Lung microvascular endothelial cell (primary cell): ENCODE measurements at regions not wholly inside any gene's neighbourhood (a gene's known extent, or its start where the extent isn't known, plus 50 kb on each side); places are given as distances from the start of the nearest gene placed in this dataset.

ENCODE experiments used
- DNase-seq, 2 donors: peaks; one replicate each; pipeline versions ENCODE4 v3.0.0 to v3.0.0-alpha.2; 2010; ENCODE audit warnings: low read depth in 2 of 2

GRCh38 chr13:77381059-77381458 lies 54.2 kb upstream of the MYCBP2 start:
- DNase-seq: no peak

GRCh38 chr13:77379508-77379907 lies 52.6 kb upstream of the MYCBP2 start:
- no peak for DNase-seq

DNA sequence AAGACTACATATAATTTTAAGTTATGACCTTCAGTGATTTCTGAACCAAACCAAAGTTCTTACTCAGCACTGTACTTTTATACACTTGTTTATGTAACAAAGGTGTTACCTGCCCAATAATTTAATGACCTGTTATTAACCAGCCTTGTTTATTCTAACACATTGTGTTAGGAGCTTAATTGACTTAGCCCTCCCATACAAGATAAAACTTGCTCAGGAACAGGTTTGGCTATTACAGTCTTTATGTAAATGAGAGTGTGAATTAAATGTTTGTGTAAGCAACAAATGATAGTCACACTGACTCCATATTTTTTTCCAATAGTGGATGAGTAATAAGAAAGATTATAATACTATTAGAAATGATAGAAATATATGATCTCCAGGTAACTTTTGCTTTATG lies 51.8 kb upstream of the MYCBP2 start:
- no peak for DNase-seq

DNA sequence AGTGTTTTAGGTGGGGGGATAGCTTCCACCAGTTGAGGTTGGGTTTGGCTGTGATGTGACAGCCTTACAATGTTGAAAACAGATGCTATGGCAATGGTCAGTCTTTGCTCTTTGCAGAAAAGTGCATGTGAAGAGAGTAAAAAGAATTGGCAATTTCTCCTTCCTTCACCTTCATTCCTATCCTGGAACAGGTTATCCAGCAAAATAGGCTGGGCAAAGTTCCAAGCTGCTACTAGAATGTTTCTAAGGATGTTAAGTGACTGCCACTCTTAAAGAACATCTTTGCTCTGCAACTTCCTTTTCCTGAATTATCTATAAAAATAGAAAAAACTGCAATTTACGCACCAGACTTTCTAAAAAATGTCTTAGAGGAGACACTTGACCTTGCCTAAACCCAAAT lies 50.1 kb upstream of the MYCBP2 start:
- no peak for DNase-seq
